ENCODE measurements at regions not wholly inside any gene's neighbourhood (a gene's known extent, or its start where the extent isn't known, plus 50 kb on each side); places are given as distances from the start of the nearest gene placed in this dataset.

DNA sequence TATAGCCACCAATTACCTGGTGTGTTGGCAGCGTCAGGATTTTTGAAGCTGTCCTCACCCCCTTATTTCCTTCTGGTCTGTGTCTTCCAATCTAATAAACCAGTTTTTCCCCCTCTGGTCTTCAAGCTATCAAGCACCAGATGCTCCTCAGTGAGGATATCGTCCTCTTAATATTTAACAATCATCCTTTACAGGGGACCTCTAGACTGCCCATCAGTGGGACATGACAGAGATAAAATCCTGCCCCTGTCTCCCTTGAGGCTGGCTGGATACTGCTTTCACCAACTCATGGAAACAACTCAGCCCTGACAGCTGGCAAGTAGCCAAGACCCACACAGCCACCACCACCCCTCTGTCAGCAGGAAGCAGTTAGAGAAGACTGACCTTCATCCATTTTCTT is 421.0 kb upstream of the API5 start:
- no peak overlapping the region for H3K4me3 ChIP-seq (replicated peaks; ENCODE audit: insufficient read depth, low read length)
- TF ChIP-seq GABPA (IDR thresholded peaks at IDR 0.05; ENCODE audit: low read depth) (no peak), SPI1 (IDR thresholded peaks at IDR 0.05; ENCODE audit: borderline replicate concordance, low read depth) (no peak), POLR2AphosphoS5 (IDR thresholded peaks at IDR 0.05; ENCODE audit: low read depth) (no peak)
- TF ChIP-seq, protein P1, sequence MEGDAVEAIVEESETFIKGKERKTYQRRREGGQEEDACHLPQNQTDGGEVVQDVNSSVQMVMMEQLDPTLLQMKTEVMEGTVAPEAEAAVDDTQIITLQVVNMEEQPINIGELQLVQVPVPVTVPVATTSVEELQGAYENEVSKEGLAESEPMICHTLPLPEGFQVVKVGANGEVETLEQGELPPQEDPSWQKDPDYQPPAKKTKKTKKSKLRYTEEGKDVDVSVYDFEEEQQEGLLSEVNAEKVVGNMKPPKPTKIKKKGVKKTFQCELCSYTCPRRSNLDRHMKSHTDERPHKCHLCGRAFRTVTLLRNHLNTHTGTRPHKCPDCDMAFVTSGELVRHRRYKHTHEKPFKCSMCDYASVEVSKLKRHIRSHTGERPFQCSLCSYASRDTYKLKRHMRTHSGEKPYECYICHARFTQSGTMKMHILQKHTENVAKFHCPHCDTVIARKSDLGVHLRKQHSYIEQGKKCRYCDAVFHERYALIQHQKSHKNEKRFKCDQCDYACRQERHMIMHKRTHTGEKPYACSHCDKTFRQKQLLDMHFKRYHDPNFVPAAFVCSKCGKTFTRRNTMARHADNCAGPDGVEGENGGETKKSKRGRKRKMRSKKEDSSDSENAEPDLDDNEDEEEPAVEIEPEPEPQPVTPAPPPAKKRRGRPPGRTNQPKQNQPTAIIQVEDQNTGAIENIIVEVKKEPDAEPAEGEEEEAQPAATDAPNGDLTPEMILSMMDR (IDR thresholded peaks at IDR 0.05; ENCODE audit: insufficient read depth, low read length): no peak
- TF ChIP-seq, protein P2, sequence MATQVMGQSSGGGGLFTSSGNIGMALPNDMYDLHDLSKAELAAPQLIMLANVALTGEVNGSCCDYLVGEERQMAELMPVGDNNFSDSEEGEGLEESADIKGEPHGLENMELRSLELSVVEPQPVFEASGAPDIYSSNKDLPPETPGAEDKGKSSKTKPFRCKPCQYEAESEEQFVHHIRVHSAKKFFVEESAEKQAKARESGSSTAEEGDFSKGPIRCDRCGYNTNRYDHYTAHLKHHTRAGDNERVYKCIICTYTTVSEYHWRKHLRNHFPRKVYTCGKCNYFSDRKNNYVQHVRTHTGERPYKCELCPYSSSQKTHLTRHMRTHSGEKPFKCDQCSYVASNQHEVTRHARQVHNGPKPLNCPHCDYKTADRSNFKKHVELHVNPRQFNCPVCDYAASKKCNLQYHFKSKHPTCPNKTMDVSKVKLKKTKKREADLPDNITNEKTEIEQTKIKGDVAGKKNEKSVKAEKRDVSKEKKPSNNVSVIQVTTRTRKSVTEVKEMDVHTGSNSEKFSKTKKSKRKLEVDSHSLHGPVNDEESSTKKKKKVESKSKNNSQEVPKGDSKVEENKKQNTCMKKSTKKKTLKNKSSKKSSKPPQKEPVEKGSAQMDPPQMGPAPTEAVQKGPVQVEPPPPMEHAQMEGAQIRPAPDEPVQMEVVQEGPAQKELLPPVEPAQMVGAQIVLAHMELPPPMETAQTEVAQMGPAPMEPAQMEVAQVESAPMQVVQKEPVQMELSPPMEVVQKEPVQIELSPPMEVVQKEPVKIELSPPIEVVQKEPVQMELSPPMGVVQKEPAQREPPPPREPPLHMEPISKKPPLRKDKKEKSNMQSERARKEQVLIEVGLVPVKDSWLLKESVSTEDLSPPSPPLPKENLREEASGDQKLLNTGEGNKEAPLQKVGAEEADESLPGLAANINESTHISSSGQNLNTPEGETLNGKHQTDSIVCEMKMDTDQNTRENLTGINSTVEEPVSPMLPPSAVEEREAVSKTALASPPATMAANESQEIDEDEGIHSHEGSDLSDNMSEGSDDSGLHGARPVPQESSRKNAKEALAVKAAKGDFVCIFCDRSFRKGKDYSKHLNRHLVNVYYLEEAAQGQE (IDR thresholded peaks at IDR 0.05; ENCODE audit: insufficient replicate concordance, low read depth): no peak
- H3K27me3 ChIP-seq (ENCODE audit: insufficient read depth, poor library complexity, severe bottlenecking): no peaks in the 10 kb centered on the region
- no peak overlapping the region for H3K27ac ChIP-seq (replicated peaks)
- no peak for DNase-seq (ENCODE audit: low read depth in 1 of 2, low spot score in 1 of 2)

DNA sequence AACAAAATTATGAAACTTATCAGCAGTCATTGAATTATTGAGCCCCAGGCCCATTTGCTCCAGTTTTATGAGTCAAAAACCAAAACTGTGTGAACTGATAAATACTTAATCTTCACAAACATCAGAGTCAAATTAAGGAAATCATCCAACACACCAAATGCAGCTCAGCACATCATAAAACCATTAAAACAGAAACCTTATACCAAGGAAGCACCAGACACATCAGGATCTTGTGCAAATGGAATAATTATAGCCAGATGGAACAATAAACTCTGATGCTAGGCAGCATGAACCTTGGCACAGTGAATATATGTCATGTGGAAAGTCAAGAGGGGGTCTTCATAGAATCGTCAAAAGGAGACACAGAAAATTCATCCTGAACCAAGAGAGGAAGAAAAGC is 410.7 kb upstream of the API5 start:
- no peak overlapping the region for H3K4me3 ChIP-seq (replicated peaks; ENCODE audit: insufficient read depth, low read length)
- no peak for DNase-seq (ENCODE audit: low read depth in 1 of 2, low spot score in 1 of 2)
- TF ChIP-seq GABPA (IDR thresholded peaks at IDR 0.05; ENCODE audit: low read depth) (no peak), POLR2AphosphoS5 (IDR thresholded peaks at IDR 0.05; ENCODE audit: low read depth) (no peak), SPI1 (IDR thresholded peaks at IDR 0.05; ENCODE audit: borderline replicate concordance, low read depth) (no peak)
- TF ChIP-seq, protein P1 (IDR thresholded peaks at IDR 0.05; ENCODE audit: insufficient read depth, low read length): no peak
- TF ChIP-seq, protein P2 (IDR thresholded peaks at IDR 0.05; ENCODE audit: insufficient replicate concordance, low read depth): no peak
- H3K27me3 ChIP-seq (ENCODE audit: insufficient read depth, poor library complexity, severe bottlenecking): no peaks in the 10 kb centered on the region
- no peak overlapping the region for H3K27ac ChIP-seq (replicated peaks)

DNA sequence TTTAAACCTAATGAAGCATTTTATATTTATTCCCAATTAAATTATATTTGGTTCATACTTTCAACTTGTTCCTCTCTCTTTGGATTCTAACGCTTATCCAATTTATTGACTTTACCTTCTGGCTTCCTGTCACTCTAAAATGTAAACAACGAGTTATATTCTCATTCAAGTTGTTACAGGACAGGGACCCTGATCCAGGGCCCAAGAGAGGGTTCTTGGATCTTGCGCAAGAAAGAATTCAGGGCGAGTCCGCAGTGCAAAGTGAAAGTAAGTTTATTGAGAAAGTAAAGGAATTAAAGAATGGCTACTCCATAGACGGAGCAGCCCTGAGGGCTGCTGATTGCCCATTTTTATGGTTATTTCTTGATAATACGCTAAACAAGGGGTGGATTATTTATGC is 405.6 kb upstream of the API5 start:
- TF ChIP-seq, protein P1 (IDR thresholded peaks at IDR 0.05; ENCODE audit: insufficient read depth, low read length): no peak
- no peak for TF ChIP-seq POLR2AphosphoS5 (IDR thresholded peaks at IDR 0.05; ENCODE audit: low read depth)
- TF ChIP-seq, protein P2 (IDR thresholded peaks at IDR 0.05; ENCODE audit: insufficient replicate concordance, low read depth): no peak
- TF ChIP-seq GABPA (IDR thresholded peaks at IDR 0.05; ENCODE audit: low read depth): no peak
- no peak for TF ChIP-seq SPI1 (IDR thresholded peaks at IDR 0.05; ENCODE audit: borderline replicate concordance, low read depth)
- no peak for DNase-seq (ENCODE audit: low read depth in 1 of 2, low spot score in 1 of 2)
- Histone ChIP-seq H3K4me3 (replicated peaks; ENCODE audit: insufficient read depth, low read length) (no peak overlapping the region), H3K27ac (replicated peaks) (no peak overlapping the region), H3K27me3 (ENCODE audit: insufficient read depth, poor library complexity, severe bottlenecking) (no peaks in the 10 kb centered on the region)
